ENCODE measurements at regions not wholly inside any gene's neighbourhood (a gene's known extent, or its start where the extent isn't known, plus 50 kb on each side); places are given as distances from the start of the nearest gene placed in this dataset.

GRCh38 chr1:83709662-83710061, 289.3 kb downstream of the TTLL7 start:
- H3K27ac ChIP-seq = no peak overlapping the region
- no peak for TF ChIP-seq CTCF (conservative IDR thresholded peaks at IDR 0.05)
- no peak for TF ChIP-seq ZFX (IDR thresholded peaks at IDR 0.05)

DNA sequence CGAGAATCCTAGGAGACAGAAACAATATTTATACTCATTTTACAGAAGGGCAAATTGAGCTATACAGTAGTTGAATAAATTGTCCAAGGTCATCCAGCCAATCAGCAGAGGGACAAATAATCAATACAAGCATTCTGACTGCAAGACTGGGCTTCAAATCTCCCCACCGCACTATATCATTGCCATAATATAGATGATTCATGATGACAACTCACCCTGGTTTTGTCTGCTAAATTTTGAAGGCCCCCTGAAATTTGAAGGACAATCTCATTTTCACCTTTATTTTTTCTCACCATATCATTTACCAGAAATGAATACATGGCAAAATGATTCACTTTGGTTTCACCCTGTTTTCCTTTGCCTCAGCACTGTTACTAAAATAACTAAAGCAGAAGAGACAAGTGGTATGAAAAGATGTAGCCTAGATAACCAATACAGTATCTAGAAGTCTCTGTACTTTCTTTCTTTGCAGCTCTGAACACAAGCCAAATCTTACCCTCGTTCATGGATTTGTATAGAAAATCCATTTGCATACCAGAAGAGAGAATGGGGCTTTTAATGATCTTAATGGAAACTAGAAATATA, 292.5 kb downstream of the TTLL7 start:
- H3K27ac ChIP-seq = no peak overlapping the region
- TF ChIP-seq CTCF (conservative IDR thresholded peaks at IDR 0.05) = no peak
- TF ChIP-seq ZFX (IDR thresholded peaks at IDR 0.05) = no peak

DNA sequence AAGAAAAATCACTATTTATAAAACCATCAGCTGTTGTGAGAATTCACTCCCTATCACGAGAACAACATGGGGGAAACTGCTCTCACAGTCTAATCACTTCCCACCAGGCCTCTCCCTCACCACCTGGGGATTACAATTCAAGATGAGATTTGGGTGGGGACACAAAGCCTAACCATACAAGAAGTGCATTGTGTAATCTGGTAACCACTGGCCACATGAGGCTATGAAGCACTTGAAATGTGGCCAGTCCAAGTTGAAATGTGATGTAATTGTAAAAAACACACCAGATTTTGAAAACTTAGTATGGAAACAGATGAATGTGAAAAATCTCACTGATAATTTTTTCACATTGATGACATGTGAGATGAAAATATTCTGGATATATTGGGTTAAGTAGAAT, 293.8 kb downstream of the TTLL7 start:
- TF ChIP-seq CTCF (conservative IDR thresholded peaks at IDR 0.05) = no peak
- H3K27ac ChIP-seq = no peak overlapping the region

DNA sequence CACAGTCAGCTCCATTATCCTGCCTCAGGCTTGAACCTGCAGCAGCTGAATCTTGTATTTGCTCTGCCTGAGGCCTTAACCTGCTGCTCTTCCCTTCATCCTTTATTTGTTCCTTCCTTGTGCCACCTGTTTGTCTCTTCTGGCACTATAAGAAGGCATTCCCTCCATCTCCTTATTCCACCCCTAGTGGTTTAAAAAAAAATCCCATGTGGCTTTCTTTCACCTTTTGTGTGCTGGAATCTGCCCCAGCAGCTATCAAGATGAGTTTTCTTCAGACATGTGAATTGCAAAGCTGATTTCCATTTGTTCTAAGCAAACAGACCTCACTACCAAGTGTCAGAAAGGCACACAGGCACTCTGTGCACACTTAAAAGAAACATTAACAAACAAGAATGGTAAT, 294.6 kb downstream of the TTLL7 start:
- TF ChIP-seq CTCF (conservative IDR thresholded peaks at IDR 0.05) = no peak; the same call in 1 of the 2 replicates
- no peak for TF ChIP-seq ZFX (IDR thresholded peaks at IDR 0.05)
- no peak overlapping the region for H3K27ac ChIP-seq

- H3K27ac ChIP-seq = no peak overlapping the region
- TF ChIP-seq ZFX (IDR thresholded peaks at IDR 0.05) (no peak), CTCF (conservative IDR thresholded peaks at IDR 0.05) (no peak)
Measured at GRCh38 chr1:83702356-83702755, 296.6 kb downstream of the TTLL7 start.

DNA sequence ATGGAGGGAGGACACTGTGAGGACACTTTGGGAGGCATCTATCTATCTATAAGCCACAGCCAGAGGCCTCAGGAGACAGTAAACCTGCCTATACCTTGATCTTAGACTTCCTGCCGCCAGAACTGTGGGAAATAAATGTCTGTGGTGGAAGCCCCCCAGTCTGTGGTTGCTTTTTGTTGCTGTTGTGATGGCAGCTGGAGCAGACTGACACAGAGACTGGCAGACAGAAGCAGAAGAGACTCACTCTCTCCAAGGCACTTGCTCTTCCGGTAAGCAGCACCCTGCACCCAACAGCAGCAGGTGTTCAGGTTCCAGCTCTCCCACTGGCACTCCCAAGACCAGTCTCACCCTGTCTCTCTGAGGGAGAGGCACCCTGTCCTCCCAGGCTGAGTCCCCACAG, 297.6 kb downstream of the TTLL7 start:
- TF ChIP-seq CTCF (conservative IDR thresholded peaks at IDR 0.05) = no peak
- TF ChIP-seq ZFX (IDR thresholded peaks at IDR 0.05) = no peak
- H3K27ac ChIP-seq = no peak overlapping the region

GRCh38 chr1:83698644-83699043, 300.3 kb downstream of the TTLL7 start:
- no peak overlapping the region for H3K27ac ChIP-seq
- no peak for TF ChIP-seq ZFX (IDR thresholded peaks at IDR 0.05)
- no peak for TF ChIP-seq CTCF (conservative IDR thresholded peaks at IDR 0.05)

Measured in C4-2B (cell line).